HG03039 (cell line): ENCODE measurements at regions not wholly inside any gene's neighbourhood (a gene's known extent, or its start where the extent isn't known, plus 50 kb on each side); places are given as distances from the start of the nearest gene placed in this dataset.

Source experiments
- ATAC-seq: cut with Tn5 transposase; IDR thresholded peaks from one replicate; pipeline ENCODE4 v1.9.1; 2021; ENCODE audit warnings: mild to moderate bottlenecking, moderate library complexity; ENCODE audit not compliant: unreplicated experiment

DNA sequence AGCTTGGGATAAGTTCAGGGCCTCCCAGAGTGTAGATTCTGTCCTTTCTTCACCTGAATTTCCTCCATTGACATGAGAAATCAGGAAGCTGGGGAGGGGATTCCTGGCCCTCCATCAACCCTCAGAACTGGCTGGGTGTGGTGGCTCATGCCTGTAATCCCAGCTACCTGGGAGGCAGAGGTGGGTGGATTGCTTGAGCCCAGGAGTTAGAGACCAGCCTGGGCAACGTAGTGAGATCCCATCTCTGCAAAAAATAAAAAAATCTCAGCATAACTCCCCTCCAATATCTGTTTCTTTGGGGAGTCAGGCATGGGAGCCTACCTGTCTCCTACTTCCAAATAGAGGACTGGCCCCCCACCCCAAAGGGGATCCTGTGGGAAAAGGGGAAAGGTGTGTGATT lies 59.8 kb upstream of the TBX3 start:
- ATAC-seq: no peak

DNA sequence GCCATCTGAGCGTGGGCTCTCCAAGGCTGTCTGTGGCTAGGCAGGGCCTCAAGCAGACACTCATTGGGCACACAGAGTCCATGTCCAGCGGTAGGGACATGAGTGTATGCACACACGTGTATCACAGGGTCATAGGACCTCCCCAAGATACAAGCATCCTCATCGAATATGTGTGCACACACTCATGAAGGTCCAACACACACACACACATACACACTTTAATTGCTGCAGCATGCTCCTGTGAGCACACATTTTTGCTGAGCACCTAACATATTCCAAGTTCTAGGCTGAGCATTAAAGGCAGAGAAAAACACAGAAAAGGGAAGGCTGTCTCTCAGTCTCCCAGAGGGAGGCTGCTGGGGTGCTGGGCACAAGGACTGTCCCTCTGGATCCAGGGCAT lies 59.3 kb upstream of the TBX3 start:
- no peak for ATAC-seq

DNA sequence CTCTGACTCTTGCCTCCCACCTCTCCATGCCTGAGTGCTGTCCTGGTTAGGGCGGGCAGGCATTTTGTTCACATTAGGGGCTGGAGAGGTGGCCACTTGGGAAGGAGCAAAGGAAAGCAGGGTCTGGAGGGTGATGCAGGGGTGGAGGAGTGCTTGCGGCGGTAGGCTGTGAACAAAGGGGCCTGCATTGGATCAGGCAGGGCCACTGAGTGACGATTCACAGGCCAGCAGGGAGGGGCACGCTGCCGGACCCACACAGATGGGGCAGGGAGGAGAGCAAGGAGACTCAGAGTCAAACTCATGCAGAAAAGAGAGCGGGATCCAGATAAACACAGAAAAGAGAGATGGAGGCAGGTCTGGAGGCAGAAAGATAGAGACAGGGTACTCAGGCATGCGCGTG lies 58.4 kb upstream of the TBX3 start:
- no peak for ATAC-seq

DNA sequence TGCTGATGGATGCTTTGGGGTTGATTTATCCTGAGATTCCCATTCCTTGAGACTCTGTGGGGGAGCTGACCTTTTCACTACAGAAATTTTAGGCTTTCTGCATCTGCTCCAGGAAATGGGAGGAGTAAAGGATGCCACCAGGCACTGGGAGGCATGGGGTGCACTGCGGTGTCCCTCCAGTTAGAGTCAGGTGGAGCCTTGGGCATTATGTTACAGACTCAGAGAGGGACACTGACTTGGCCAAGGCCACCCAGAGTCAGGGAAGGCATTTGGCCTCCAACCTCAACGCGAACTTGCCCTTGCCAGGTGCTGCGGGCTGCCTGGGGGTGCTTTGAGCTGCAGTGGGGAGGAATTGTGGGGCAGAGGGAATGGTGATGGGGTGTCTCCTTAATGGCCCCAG lies 58.0 kb upstream of the TBX3 start:
- ATAC-seq: no peak

DNA sequence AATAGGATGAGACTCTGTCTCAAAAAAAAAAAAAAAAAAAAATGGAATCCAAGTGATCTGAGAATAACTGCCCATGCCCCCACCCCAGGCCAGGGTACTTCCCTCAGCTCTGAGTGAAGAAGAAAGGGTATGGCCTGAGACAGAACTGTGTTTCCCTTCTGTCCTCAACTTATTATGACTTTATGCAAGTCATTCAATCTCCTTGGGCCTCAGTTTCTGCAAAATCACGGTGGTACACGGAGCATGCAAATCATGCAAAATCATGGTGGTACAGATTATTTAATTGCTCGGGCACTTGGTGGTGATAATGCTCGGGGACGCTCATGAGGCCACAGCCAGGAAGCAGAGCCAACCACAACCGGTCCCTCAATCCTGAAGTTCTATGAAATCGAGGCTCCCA lies 56.5 kb upstream of the TBX3 start:
- no peak for ATAC-seq

DNA sequence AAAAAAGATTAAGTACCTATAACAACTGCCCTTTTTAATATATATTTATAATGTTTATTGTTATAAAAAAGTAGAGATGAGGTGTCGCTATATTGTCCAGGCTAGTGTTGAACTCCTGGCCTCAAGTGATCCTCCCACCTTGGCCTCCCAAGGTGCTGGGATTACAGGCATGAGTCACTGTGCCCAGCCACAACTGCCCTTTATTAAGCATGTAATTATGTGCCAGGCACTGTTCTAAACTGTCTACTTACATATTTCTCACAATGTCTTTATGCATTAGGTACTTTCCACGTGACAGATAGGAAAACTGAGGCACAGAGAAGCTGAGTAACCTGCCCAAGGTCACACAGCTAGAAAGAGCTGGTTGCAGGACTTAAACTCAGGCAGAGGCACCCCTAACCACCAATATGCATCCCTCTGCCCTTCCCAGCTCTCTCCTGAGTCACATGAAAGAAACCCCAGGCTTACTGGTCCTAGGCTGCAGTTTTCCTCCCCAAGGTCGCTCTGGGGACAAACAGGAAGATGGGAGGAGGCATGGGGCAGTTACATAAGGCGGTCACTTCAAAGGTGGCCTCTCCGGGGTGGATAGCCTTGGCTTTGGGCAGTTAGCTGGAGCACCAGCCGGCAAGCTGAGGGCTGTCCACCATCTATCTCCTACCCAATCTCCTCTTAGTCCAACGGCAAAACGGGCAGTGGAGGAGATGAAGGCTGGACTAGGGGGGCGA lies 54.6 kb upstream of the TBX3 start:
- no peak for ATAC-seq

DNA sequence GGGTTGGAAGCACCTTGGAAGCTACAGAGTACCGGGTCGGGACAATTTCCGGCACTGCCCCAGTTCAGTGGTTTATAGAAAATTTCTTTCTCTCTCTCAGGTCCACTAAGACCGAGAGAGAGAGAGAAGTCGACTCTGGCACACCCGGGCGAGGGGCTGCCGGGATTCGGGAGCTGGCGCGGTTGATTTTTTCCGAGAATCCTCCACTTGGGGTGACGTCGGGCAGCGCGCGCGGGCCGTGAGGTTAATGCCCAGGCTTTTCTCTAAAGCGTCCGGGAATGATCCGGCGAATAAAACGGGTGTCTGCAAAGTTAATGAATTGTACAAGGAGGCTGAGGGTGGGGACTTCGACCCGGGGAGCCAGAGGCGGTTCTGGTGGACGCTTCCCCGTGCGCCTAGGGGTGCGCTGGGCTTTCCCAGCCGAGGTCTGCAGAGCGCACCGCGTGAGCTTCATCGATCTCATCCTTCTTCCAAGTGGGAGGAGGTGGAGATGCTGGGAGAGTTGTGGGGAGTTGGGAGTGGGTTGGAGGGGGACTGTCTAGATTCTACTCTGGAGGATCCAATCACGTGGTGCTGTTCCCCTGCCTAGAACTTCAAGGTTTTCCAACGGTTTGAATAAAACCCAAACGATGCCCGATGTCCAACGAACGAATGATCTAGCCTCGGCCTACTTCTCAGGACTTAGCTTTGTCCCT lies 51.9 kb upstream of the TBX3 start:
- no peak for ATAC-seq

DNA sequence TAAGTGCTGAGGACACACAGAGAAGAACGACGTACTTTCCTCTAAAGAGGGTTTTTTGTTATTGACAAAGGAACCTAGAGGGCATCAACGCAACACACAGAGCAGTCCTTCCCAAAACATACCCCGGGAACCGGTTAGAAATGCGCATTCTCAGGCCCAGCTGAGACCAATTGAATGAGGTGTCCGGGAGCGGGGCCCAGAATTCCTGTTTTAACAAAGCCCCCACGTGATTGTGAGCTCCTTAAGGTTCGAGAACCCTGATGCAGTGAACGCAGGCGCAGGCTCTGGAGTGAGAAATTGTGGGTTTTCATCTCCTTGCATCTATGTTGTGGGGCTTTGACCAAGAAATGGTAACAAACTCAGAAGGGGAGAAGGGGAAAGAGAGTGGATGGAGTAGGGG lies 51.0 kb upstream of the TBX3 start:
- ATAC-seq: no peak

DNA sequence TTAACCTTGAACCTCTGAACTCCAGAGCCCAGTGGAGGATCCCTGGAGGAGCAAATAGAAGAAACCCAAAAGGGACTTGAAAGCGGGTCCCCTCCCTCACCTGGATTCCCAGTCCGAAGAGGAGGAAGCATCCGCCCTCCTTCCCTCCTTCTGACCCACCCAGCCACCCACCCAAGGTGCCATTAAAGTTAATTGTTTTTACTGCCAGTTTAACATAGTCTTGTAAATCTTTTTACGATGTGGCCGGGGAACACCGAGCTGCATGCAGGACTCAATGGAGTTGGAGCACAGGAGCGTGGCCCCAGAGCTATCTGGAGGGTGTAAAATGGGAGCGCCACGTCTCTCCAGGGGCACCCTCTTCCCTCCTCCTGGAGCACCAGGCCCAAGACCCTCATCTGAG lies 49.9 kb upstream of the TBX3 start:
- ATAC-seq: no peak
